Neural progenitor cell (in vitro differentiated cells): ENCODE measurements at regions not wholly inside any gene's neighbourhood (a gene's known extent, or its start where the extent isn't known, plus 50 kb on each side); places are given as distances from the start of the nearest gene placed in this dataset.

Source experiments
- DNase-seq: peaks from one replicate; pipeline ENCODE4 v3.0.0-alpha.2; 2016; ENCODE audit warnings: low spot score
- H2AFZ ChIP-seq: fragments of 200-600 bp; sonication (generic); replicated peaks from 2 replicates; pipeline ENCODE4 v1.6.1; 2016; ENCODE audit warnings: antibody characterized with exemption
- H3F3A ChIP-seq: fragments of 200-600 bp; sonication (generic); 2 replicates; pipeline ENCODE4 v1.6.1; 2016; ENCODE audit warnings: antibody characterized with exemption, low read depth
- H3K27ac ChIP-seq: fragments of 200-600 bp; sonication (generic); 2 replicates; pipeline ENCODE4 v1.5.1; 2016; ENCODE audit warnings: mild to moderate bottlenecking
- H3K27me3 ChIP-seq: fragments of 200-600 bp; sonication (generic); 2 replicates; pipeline ENCODE4 v1.6.1; 2016; ENCODE audit warnings: mild to moderate bottlenecking, moderate library complexity
- H3K36me3 ChIP-seq: fragments of 200-600 bp; sonication (generic); 2 replicates; pipeline ENCODE4 v1.5.1; 2016
- H3K4me1 ChIP-seq: fragments of 200-600 bp; sonication (generic); 2 replicates; pipeline ENCODE4 v1.6.1; 2016; ENCODE audit warnings: mixed run types
- H3K4me2 ChIP-seq: fragments of 200-600 bp; sonication (generic); 2 replicates; pipeline ENCODE4 v1.6.1; 2016
- H3K4me3 ChIP-seq: fragments of 200-600 bp; sonication (generic); 2 replicates; pipeline ENCODE4 v1.5.1; 2016
- H3K79me2 ChIP-seq: fragments of 200-600 bp; sonication (generic); 2 replicates; pipeline ENCODE4 v1.6.1; 2016; ENCODE audit warnings: low read depth
- H3K9ac ChIP-seq: fragments of 200-600 bp; sonication (generic); 2 replicates; pipeline ENCODE4 v1.6.1; 2016
- H3K9me3 ChIP-seq: fragments of 200-600 bp; sonication (generic); 2 replicates; pipeline ENCODE4 v1.5.1; 2016; ENCODE audit warnings: low read depth
- H4K20me1 ChIP-seq: fragments of 200-600 bp; sonication (generic); 2 replicates; pipeline ENCODE4 v1.6.1; 2016; ENCODE audit warnings: low read depth
- H3K27ac Mint-ChIP-seq: 3 replicates; pipeline ENCODE4 v1.8.0; 2021; ENCODE audit warnings: mixed read lengths
- H3K27me3 Mint-ChIP-seq: 2 replicates; pipeline ENCODE4 v1.8.0; 2022; ENCODE audit warnings: low read depth, mild to moderate bottlenecking, inconsistent platforms, moderate library complexity, mixed read lengths; ENCODE audit not compliant: insufficient read depth
- H3K36me3 Mint-ChIP-seq: 3 replicates; pipeline ENCODE4 v1.8.0; 2021; ENCODE audit warnings: mixed read lengths
- H3K4me1 Mint-ChIP-seq: 3 replicates; pipeline ENCODE4 v1.8.0; 2021; ENCODE audit warnings: mixed read lengths
- H3K4me3 Mint-ChIP-seq: 3 replicates; pipeline ENCODE4 v1.8.0; 2021; ENCODE audit warnings: mild to moderate bottlenecking, moderate library complexity, mixed read lengths
- H3K9me3 Mint-ChIP-seq: 3 replicates; pipeline ENCODE4 v1.8.0; 2020; ENCODE audit warnings: mixed read lengths
- CTCF ChIP-seq: fragments of 200-600 bp; sonication (generic); IDR thresholded peaks from 2 replicates; pipeline ENCODE4 v1.5.1; 2017; ENCODE audit warnings: antibody characterized with exemption, mild to moderate bottlenecking
- EZH2 ChIP-seq: fragments of 200-600 bp; sonication (generic); IDR thresholded peaks from 2 replicates; pipeline ENCODE4 v1.6.1; 2017; ENCODE audit warnings: antibody characterized with exemption, mild to moderate bottlenecking, moderate library complexity
- EZH2phosphoT487 ChIP-seq: fragments of 200-600 bp; sonication (generic); IDR thresholded peaks from 2 replicates; pipeline ENCODE4 v1.6.1; 2017; ENCODE audit warnings: antibody characterized with exemption

- H3K4me2 ChIP-seq = peak overlapping the region; percentile 84
- H3K4me3 Mint-ChIP-seq = peak overlapping the region; percentile 78
- peaks cover 12% of the 10 kb centered on the region for H3K27me3 Mint-ChIP-seq
- no peak for TF ChIP-seq CTCF
- no peak overlapping the region for H3K27ac Mint-ChIP-seq
- H3K36me3 ChIP-seq = no peaks in the 10 kb centered on the region
- no peaks in the 10 kb centered on the region for H3K36me3 Mint-ChIP-seq
- no peak overlapping the region for H3K27ac ChIP-seq
- no peaks in the 10 kb centered on the region for H3K9me3 Mint-ChIP-seq
- peaks cover 19% of the 10 kb centered on the region for H3K4me1 ChIP-seq
- peak overlapping the region; percentile 43 for H3K4me3 ChIP-seq
- H3F3A ChIP-seq = peaks cover 24% of the 10 kb centered on the region
- DNase-seq = peak; percentile 64
- H4K20me1 ChIP-seq = no peaks in the 10 kb centered on the region
- H3K79me2 ChIP-seq = no peaks in the 10 kb centered on the region
- H3K9me3 ChIP-seq = no peaks in the 10 kb centered on the region
- peak overlapping the region; percentile 58 for H2AFZ ChIP-seq
- H3K9ac ChIP-seq = no peak overlapping the region
- H3K4me1 Mint-ChIP-seq = peaks cover 7% of the 10 kb centered on the region
- H3K27me3 ChIP-seq = peaks cover 24% of the 10 kb centered on the region
Observed at GRCh38 chr21:38913120-38913892, 107.6 kb downstream of the ETS2 start.

- Histone ChIP-seq H3K9me3 (no peaks in the 10 kb centered on the region), H2AFZ (peak overlapping the region; percentile 58), H4K20me1 (no peaks in the 10 kb centered on the region), H3K4me3 (peak overlapping the region; percentile 43), H3K4me1 (peaks cover 19% of the 10 kb centered on the region), H3K27ac (no peak overlapping the region), H3K79me2 (no peaks in the 10 kb centered on the region), H3K36me3 (no peaks in the 10 kb centered on the region), H3F3A (peaks cover 24% of the 10 kb centered on the region), H3K9ac (no peak overlapping the region), H3K4me2 (peak overlapping the region; percentile 84), H3K27me3 (peaks cover 24% of the 10 kb centered on the region)
- peak overlapping the region; percentile 78 for H3K4me3 Mint-ChIP-seq
- no peak for DNase-seq
- H3K27ac Mint-ChIP-seq = no peak overlapping the region
- H3K4me1 Mint-ChIP-seq = peaks cover 7% of the 10 kb centered on the region
- no peak for TF ChIP-seq EZH2phosphoT487
- no peak for TF ChIP-seq CTCF
- TF ChIP-seq EZH2 = no peak
- H3K27me3 Mint-ChIP-seq = peaks cover 12% of the 10 kb centered on the region
- no peaks in the 10 kb centered on the region for H3K36me3 Mint-ChIP-seq
- no peaks in the 10 kb centered on the region for H3K9me3 Mint-ChIP-seq
Observed at GRCh38 chr21:38912789-38913119, 107.0 kb downstream of the ETS2 start.

DNA sequence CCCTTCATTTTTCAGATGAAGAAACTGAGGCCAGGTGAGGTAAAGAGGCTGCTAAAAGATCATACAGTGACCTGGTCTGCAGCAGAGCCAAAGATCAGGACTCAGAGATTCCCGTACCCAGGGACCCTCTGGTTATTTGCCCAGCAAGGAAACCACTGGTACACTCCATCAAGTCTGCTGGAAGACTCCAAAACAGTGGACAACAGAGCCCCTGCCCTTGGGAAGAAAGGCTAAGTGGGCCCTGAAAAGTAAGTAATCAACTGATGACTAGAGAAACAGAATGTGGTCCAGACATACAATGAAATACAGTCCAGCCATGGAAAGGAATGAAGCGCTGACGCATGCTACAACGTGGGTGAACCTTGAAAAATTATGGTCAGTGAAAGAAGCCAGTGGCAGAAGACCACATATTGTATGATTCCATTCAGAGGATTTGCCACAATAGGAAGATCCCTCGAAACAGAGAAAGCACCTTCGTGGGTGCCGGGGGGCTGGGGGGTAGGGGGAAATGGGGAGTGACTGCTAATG is 106.4 kb downstream of the ETS2 start:
- H3F3A ChIP-seq = peaks cover 24% of the 10 kb centered on the region
- no peak overlapping the region for H2AFZ ChIP-seq
- no peak overlapping the region for H3K4me3 ChIP-seq
- DNase-seq = no peak
- TF ChIP-seq EZH2phosphoT487 (no peak), EZH2 (no peak), CTCF (no peak)
- no peaks in the 10 kb centered on the region for H3K9me3 Mint-ChIP-seq
- H3K79me2 ChIP-seq = no peaks in the 10 kb centered on the region
- H3K27me3 Mint-ChIP-seq = peaks cover 12% of the 10 kb centered on the region
- no peak overlapping the region for H3K27ac ChIP-seq
- H3K36me3 Mint-ChIP-seq = no peaks in the 10 kb centered on the region
- peaks cover 19% of the 10 kb centered on the region for H3K4me1 ChIP-seq
- H3K9me3 ChIP-seq = no peaks in the 10 kb centered on the region
- no peak overlapping the region for H3K9ac ChIP-seq
- H3K27me3 ChIP-seq = peaks cover 24% of the 10 kb centered on the region
- H3K4me1 Mint-ChIP-seq = peaks cover 12% of the 10 kb centered on the region
- no peak overlapping the region for H3K4me3 Mint-ChIP-seq
- H3K27ac Mint-ChIP-seq = peak overlapping the region; percentile 51
- no peaks in the 10 kb centered on the region for H4K20me1 ChIP-seq
- no peak overlapping the region for H3K4me2 ChIP-seq
- no peaks in the 10 kb centered on the region for H3K36me3 ChIP-seq
